H1 (cell line): ENCODE measurements at regions not wholly inside any gene's neighbourhood (a gene's known extent, or its start where the extent isn't known, plus 50 kb on each side); places are given as distances from the start of the nearest gene placed in this dataset.

ENCODE experiments used
- CTCF ChIA-PET: fragments of 300-600 bp; sonication (Branson Sonifier 250); formaldehyde crosslinking; loops from one replicate; lab custom pipeline; 2021; ENCODE audit not compliant: partially characterized antibody; lab: Charles Lee
- POLR2A ChIA-PET: fragments of 300-600 bp; sonication (Branson Sonifier 250); formaldehyde crosslinking; loops from one replicate; lab custom pipeline; 2021; ENCODE audit warnings: inconsistent platforms; ENCODE audit not compliant: partially characterized antibody; lab: Charles Lee
- DNase-seq, 2 experiments: peaks; one replicate each; pipeline versions ENCODE4 v3.0.0 to v3.0.0-alpha.2; 2010 to 2022; ENCODE audit warnings: low spot score in 2 of 2, low read depth in 1 of 2, mixed read lengths in 1 of 2
- FAIRE-seq: peaks from 2 replicates; lab custom pipeline; 2011; peaks lifted over from hg19 to GRCh38; lab: Jason Lieb, UNC
- H2AFZ ChIP-seq: 2 replicates; pipeline ENCODE4 v1.8.1; 2012; ENCODE audit warnings: low read length, inconsistent platforms
- H2AK5ac ChIP-seq: 2 replicates; pipeline ENCODE4 v1.6.1; 2013; ENCODE audit warnings: low read depth, low read length
- H2BK120ac ChIP-seq: replicated peaks from 2 replicates; pipeline ENCODE3; 2013; ENCODE audit warnings: low read depth, low read length, inconsistent platforms
- H2BK12ac ChIP-seq: 2 replicates; pipeline ENCODE4 v1.6.1; 2013; ENCODE audit warnings: low read depth, low read length
- H2BK15ac ChIP-seq: 2 replicates; pipeline ENCODE4 v1.6.1; 2013; ENCODE audit warnings: low read length
- H2BK20ac ChIP-seq: 2 replicates; pipeline ENCODE4 v1.6.1; 2013; ENCODE audit warnings: low read length
- H2BK5ac ChIP-seq: 2 replicates; pipeline ENCODE4 v1.6.1; 2013; ENCODE audit warnings: low read depth, low read length
- H3K14ac ChIP-seq: 2 replicates; pipeline ENCODE4 v1.6.1; 2013; ENCODE audit warnings: inconsistent platforms; ENCODE audit not compliant: insufficient read length
- H3K18ac ChIP-seq: 2 replicates; pipeline ENCODE4 v1.6.1; 2013; ENCODE audit warnings: low read length; ENCODE audit errors: extremely low read depth
- H3K23ac ChIP-seq: 2 replicates; pipeline ENCODE4 v1.6.1; 2013; ENCODE audit warnings: inconsistent platforms; ENCODE audit not compliant: insufficient read length
- H3K23me2 ChIP-seq: 2 replicates; pipeline ENCODE4 v1.6.1; 2013; ENCODE audit warnings: low read depth, low read length
- H3K27ac ChIP-seq: 2 replicates; pipeline ENCODE4 v1.6.1; 2011; ENCODE audit warnings: low read depth, low read length, inconsistent platforms
- H3K27me3 ChIP-seq, 4 experiments: replicated peaks in 1 of 4; 1 replicate in 1 of 4; 2 replicates in 3 of 4; pipeline versions ENCODE4 v1.6.1 to v1.8.1; 2011 to 2013; ENCODE audit warnings: low read length in 3 of 4, mild to moderate bottlenecking in 3 of 4, inconsistent platforms in 2 of 4, mixed read lengths in 2 of 4, moderate library complexity in 1 of 4; ENCODE audit not compliant: control insufficient read depth in 3 of 4, insufficient read depth in 3 of 4; ENCODE audit errors: extremely low read depth in 1 of 4
- H3K36me3 ChIP-seq, 4 experiments: 2 replicates each; pipeline versions ENCODE4 v1.6.1 to v1.8.1; 2011 to 2013; ENCODE audit warnings: mild to moderate bottlenecking in 4 of 4, low read length in 3 of 4, moderate library complexity in 2 of 4, control low read depth in 1 of 4, inconsistent platforms in 1 of 4; ENCODE audit not compliant: insufficient read depth in 4 of 4, control insufficient read depth in 2 of 4
- H3K4ac ChIP-seq: replicated peaks from 2 replicates; pipeline ENCODE3; 2013; ENCODE audit warnings: low read length, low read depth, mixed read lengths, inconsistent platforms; ENCODE audit not compliant: insufficient read length
- H3K4me1 ChIP-seq, 4 experiments: replicated peaks in 1 of 4; 1 replicate in 1 of 4; 2 replicates in 3 of 4; pipeline versions ENCODE4 v1.6.1 to v1.8.1; 2011 to 2013; ENCODE audit warnings: low read length in 3 of 4, inconsistent platforms in 2 of 4, mixed read lengths in 1 of 4; ENCODE audit not compliant: insufficient read depth in 4 of 4, control insufficient read depth in 3 of 4
- H3K4me2 ChIP-seq, 2 experiments: 2 replicates each; pipeline versions ENCODE4 v1.6.1 to v1.8.1; 2011 to 2013; ENCODE audit warnings: low read depth in 2 of 2, low read length in 2 of 2, control low read depth in 1 of 2, inconsistent platforms in 1 of 2, mild to moderate bottlenecking in 1 of 2; ENCODE audit not compliant: insufficient read depth in 1 of 2
- H3K4me3 ChIP-seq, 4 experiments: fragments of 200-600, 300-600 bp in 1 of 4; sonication (generic), shearing (Covaris generic), sonication (Bioruptor Twin) in 1 of 4; 2 replicates each; pipeline versions ENCODE4 v1.5.1 to v1.8.1; 2011 to 2016; ENCODE audit warnings: low read length in 4 of 4, low read depth in 3 of 4, control low read depth in 2 of 4, inconsistent platforms in 2 of 4, mild to moderate bottlenecking in 2 of 4, mixed read lengths in 1 of 4, moderate library complexity in 1 of 4; ENCODE audit not compliant: insufficient read depth in 2 of 4; ENCODE audit errors: extremely low read depth in 1 of 4
- H3K56ac ChIP-seq: replicated peaks from 2 replicates; pipeline ENCODE3; 2013; ENCODE audit warnings: low read depth, mild to moderate bottlenecking, mixed read lengths, low read length, inconsistent platforms; ENCODE audit not compliant: insufficient read length
- H3K79me1 ChIP-seq: 2 replicates; pipeline ENCODE4 v1.6.1; 2013; ENCODE audit warnings: low read depth, low read length, control low read depth
- H3K79me2 ChIP-seq, 2 experiments: 2 replicates each; pipeline versions ENCODE4 v1.6.1 to v1.8.1; 2012 to 2013; ENCODE audit warnings: low read length in 2 of 2, mild to moderate bottlenecking in 2 of 2, inconsistent platforms in 1 of 2; ENCODE audit not compliant: insufficient read depth in 2 of 2, control insufficient read depth in 1 of 2
- H3K9ac ChIP-seq, 4 experiments: replicated peaks in 1 of 4; 1 replicate in 1 of 4; 2 replicates in 3 of 4; pipeline versions ENCODE4 v1.6.1 to v1.8.1; 2011 to 2013; ENCODE audit warnings: low read depth in 3 of 4, low read length in 3 of 4, control low read depth in 2 of 4, mild to moderate bottlenecking in 2 of 4, moderate library complexity in 2 of 4, inconsistent platforms in 1 of 4; ENCODE audit errors: extremely low read depth in 1 of 4
- H3K9me3 ChIP-seq, 2 experiments: 2 replicates each; pipeline versions ENCODE4 v1.6.1 to v1.8.1; 2012 to 2013; ENCODE audit warnings: mild to moderate bottlenecking in 2 of 2, moderate library complexity in 2 of 2, control low read depth in 1 of 2, inconsistent platforms in 1 of 2, low read depth in 1 of 2, low read length in 1 of 2, mixed read lengths in 1 of 2; ENCODE audit not compliant: insufficient read depth in 2 of 2
- H4K20me1 ChIP-seq, 2 experiments: replicated peaks in 1 of 2; 2 replicates each; pipeline versions ENCODE3 to v1.8.1; 2011 to 2013; ENCODE audit warnings: inconsistent platforms in 2 of 2, low read length in 2 of 2, mild to moderate bottlenecking in 1 of 2; ENCODE audit not compliant: insufficient read depth in 2 of 2, control insufficient read depth in 1 of 2
- H4K5ac ChIP-seq: 2 replicates; pipeline ENCODE4 v1.6.1; 2013; ENCODE audit warnings: low read length, low read depth, mixed read lengths, inconsistent platforms; ENCODE audit not compliant: insufficient read length
- H4K8ac ChIP-seq: 2 replicates; pipeline ENCODE4 v1.8.0; 2013; ENCODE audit warnings: mild to moderate bottlenecking, moderate library complexity, low read length, inconsistent platforms; ENCODE audit not compliant: insufficient read depth; ENCODE audit errors: extremely low read depth
- H4K91ac ChIP-seq: replicated peaks from 2 replicates; pipeline ENCODE3; 2013; ENCODE audit warnings: low read length, mixed read lengths, inconsistent platforms; ENCODE audit not compliant: insufficient read length
- BACH1 ChIP-seq: IDR thresholded peaks from 2 replicates; pipeline ENCODE4 v1.6.1; 2012; ENCODE audit warnings: low read length, improper control_type of control experiment
- BRCA1 ChIP-seq: IDR thresholded peaks from 2 replicates; pipeline ENCODE4 v1.6.1; 2012; ENCODE audit warnings: low read depth, low read length, improper control_type of control experiment
- CHD1 ChIP-seq: IDR thresholded peaks from 2 replicates; pipeline ENCODE4 v1.6.1; 2012; ENCODE audit warnings: low read depth, low read length, improper control_type of control experiment
- GABPA ChIP-seq: IDR thresholded peaks from 2 replicates; pipeline ENCODE4 v1.6.1; 2011; ENCODE audit warnings: mild to moderate bottlenecking, low read length, moderate library complexity, borderline replicate concordance; ENCODE audit not compliant: insufficient read depth
- HDAC6 ChIP-seq: IDR thresholded peaks from one replicate; pipeline ENCODE4 v1.7.1; 2012; ENCODE audit warnings: low read depth, mild to moderate bottlenecking, inconsistent platforms, low read length, moderate library complexity
- JUN ChIP-seq: IDR thresholded peaks from 2 replicates; pipeline ENCODE4 v1.6.1; 2011; ENCODE audit warnings: low read depth, mild to moderate bottlenecking, improper control_type of control experiment, low read length
- JUND ChIP-seq: IDR thresholded peaks from 2 replicates; pipeline ENCODE4 v1.6.1; 2011; ENCODE audit warnings: mild to moderate bottlenecking, improper control_type of control experiment, low read length
- KDM4A ChIP-seq: IDR thresholded peaks from one replicate; pipeline ENCODE4 v1.7.1; 2012; ENCODE audit warnings: low read depth, mild to moderate bottlenecking, moderate library complexity, low read length, inconsistent platforms; ENCODE audit not compliant: severe bottlenecking
- NRF1 ChIP-seq: IDR thresholded peaks from 2 replicates; pipeline ENCODE4 v1.6.1; 2011; ENCODE audit warnings: mild to moderate bottlenecking, low read depth, low read length, improper control_type of control experiment
- RAD21 ChIP-seq, 2 experiments: IDR thresholded peaks in 1 of 2; conservative IDR thresholded peaks in 1 of 2; 2 replicates each; pipeline ENCODE4 v1.6.1; 2011; ENCODE audit warnings: low read depth in 2 of 2, low read length in 2 of 2, improper control_type of control experiment in 1 of 2, inconsistent platforms in 1 of 2, mild to moderate bottlenecking in 1 of 2, moderate library complexity in 1 of 2
- RFX5 ChIP-seq: IDR thresholded peaks from 2 replicates; pipeline ENCODE4 v1.6.1; 2011; ENCODE audit warnings: low read depth, low read length, improper control_type of control experiment, borderline replicate concordance
- SIX5 ChIP-seq: IDR thresholded peaks from 2 replicates; pipeline ENCODE4 v1.6.1; 2011; ENCODE audit warnings: mild to moderate bottlenecking, low read depth, low read length
- TAF7 ChIP-seq: optimal IDR thresholded peaks from 2 replicates; pipeline ENCODE3; 2011; ENCODE audit warnings: low read depth, mild to moderate bottlenecking, inconsistent platforms, low read length, moderate library complexity, borderline replicate concordance
- WGBS, 2 experiments: shearing (Covaris generic) in 1 of 2; methylation state at CpG; one replicate each; pipeline versions ENCODE4 v1.1.6 to v1.1.7; 2013 to 2015; ENCODE audit warnings: low lambda C conversion rate in 2 of 2, mixed read lengths in 2 of 2, inconsistent platforms in 1 of 2, low coverage in 1 of 2, missing lambda C conversion rate in 1 of 2; ENCODE audit not compliant: insufficient replicate concordance in 2 of 2, insufficient coverage in 1 of 2, insufficient read length in 1 of 2; ENCODE audit errors: extremely low coverage in 1 of 2, missing lambda C conversion rate in 1 of 2; 5-methylcytosine and 5-hydroxymethylcytosine counted together

DNA sequence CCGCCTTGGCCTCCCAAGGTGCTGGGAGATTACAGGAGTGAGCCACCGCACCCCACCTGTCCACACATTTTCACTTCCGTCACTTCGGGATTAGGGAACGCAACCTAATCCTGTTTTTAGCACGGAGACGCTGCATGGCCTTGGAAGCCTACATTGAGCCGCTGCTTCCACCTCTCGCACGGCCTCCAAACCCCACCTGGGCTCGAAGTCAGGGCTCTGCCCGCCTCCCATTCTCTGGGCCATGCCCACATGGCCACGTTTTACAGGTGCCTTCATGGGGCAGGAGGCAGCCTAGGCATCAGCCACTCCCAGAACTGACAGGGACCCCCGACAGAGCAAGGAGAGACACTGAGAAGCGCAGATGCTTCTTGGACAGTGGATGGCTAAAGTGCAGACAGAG is 100.6 kb downstream of the OAT start:
- H3K23ac ChIP-seq, result no peak overlapping the region
- POLR2A ChIA-PET, result no interaction called here

More for the DNA sequence above, 100.6 kb downstream of the OAT start:
- H3K18ac ChIP-seq, result no peak overlapping the region
- no peak overlapping the region for H4K8ac ChIP-seq
- H2BK15ac ChIP-seq, result no peak overlapping the region
- H2BK120ac ChIP-seq, result no peak overlapping the region
- H2AFZ ChIP-seq, result no peak overlapping the region
- no peak overlapping the region for H3K4me2 ChIP-seq
- no peaks in the 10 kb centered on the region for H3K36me3 ChIP-seq
- H3K9ac ChIP-seq, result no peak overlapping the region
- H3K14ac ChIP-seq, result no peak overlapping the region
- H3K79me2 ChIP-seq, result no peaks in the 10 kb centered on the region
- H3K9me3 ChIP-seq, result no peaks in the 10 kb centered on the region
- H3K23me2 ChIP-seq, result peaks cover 3% of the 10 kb centered on the region; the same call in 1 of the 2 replicates
- H3K4me1 ChIP-seq, result peaks cover 0 to 3% (median 0%) of the 10 kb centered on the region in 4 experiments; a peak in 2 of 7 replicates
- H2AK5ac ChIP-seq, result no peak overlapping the region
- WGBS, 2 experiments, result 92% methylated on average over 15 of the region's 15 CpGs; no CpG with 5 or more reads in 1 of the 2 experiments
- no peak overlapping the region for H4K91ac ChIP-seq
- H3K27me3 ChIP-seq, result no peaks in the 10 kb centered on the region
- H4K5ac ChIP-seq, result no peak overlapping the region
- FAIRE-seq, result no peak
- no peak overlapping the region for H2BK20ac ChIP-seq
- H3K4ac ChIP-seq, result no peak overlapping the region
- H3K27ac ChIP-seq, result no peak overlapping the region
- H4K20me1 ChIP-seq, result no peaks in the 10 kb centered on the region
- no peak overlapping the region for H3K56ac ChIP-seq
- no peak overlapping the region for H2BK12ac ChIP-seq
- H3K79me1 ChIP-seq, result no peaks in the 10 kb centered on the region
- TF ChIP-seq NRF1, result no peak
- TF ChIP-seq RFX5, result no peak
- no peak for TF ChIP-seq JUN
- TF ChIP-seq BACH1, result no peak
- TF ChIP-seq GABPA, result no peak
- no peak for TF ChIP-seq TAF7
- TF ChIP-seq CHD1, result no peak
- no peak for TF ChIP-seq KDM4A
- no peak for TF ChIP-seq SIX5
- no peak for TF ChIP-seq BRCA1
- no peak for TF ChIP-seq RAD21 (IDR thresholded peaks at IDR 0.05 in 1 of 2, conservative IDR thresholded peaks at IDR 0.05 in 1 of 2; ENCODE audit: low read depth in 2 of 2, low read length in 2 of 2)
- no peak for TF ChIP-seq HDAC6
- TF ChIP-seq JUND, result no peak
- TF ChIP-seq, all 59 proteins: peak for 0
- CTCF ChIA-PET, result interaction anchor here (1.1 to 1.4 kb wide), 2 partner anchors 71 to 85 kb away, joined by 3 to 4 read pairs; no protein-coding TSS in a partner anchor
- Histone ChIP-seq H2BK5ac (no peak overlapping the region), H3K4me3 (no peak overlapping the region)
- DNase-seq, result no peak
